SK-N-SH treated with all-trans-retinoic acid at 6 μM for 48 hours (cell line): ENCODE measurements at regions not wholly inside any gene's neighbourhood (a gene's known extent, or its start where the extent isn't known, plus 50 kb on each side); places are given as distances from the start of the nearest gene placed in this dataset.

Source experiments
- ATAC-seq: fragments of 200-7000 bp; cut with Tn5 transposase; 3 replicates; pipeline ENCODE4 v1.9.1; 2020; ENCODE audit warnings: mild to moderate bottlenecking, moderate library complexity
- ARNTL ChIP-seq: fragments of 450-650 bp; formaldehyde crosslinking; IDR thresholded peaks from 2 replicates; pipeline ENCODE4 v1.5.0; 2020; ENCODE audit warnings: low read depth, mild to moderate bottlenecking, moderate library complexity, borderline replicate concordance
- BACH2 ChIP-seq: fragments of 250-450 bp; sonication (Bioruptor Pico); IDR thresholded peaks from 2 replicates; pipeline ENCODE4 v1.9.0; 2021; ENCODE audit warnings: mild to moderate bottlenecking, borderline replicate concordance
- CREB5 ChIP-seq: fragments of 250-450 bp; sonication (Bioruptor Pico); IDR thresholded peaks from 2 replicates; pipeline ENCODE4 v1.5.1; 2020; ENCODE audit warnings: low read depth, mild to moderate bottlenecking, moderate library complexity
- CSDC2 ChIP-seq: fragments of 250-450 bp; sonication (Bioruptor Pico); IDR thresholded peaks from 2 replicates; pipeline ENCODE4 v1.5.0; 2020; ENCODE audit warnings: mild to moderate bottlenecking, moderate library complexity
- CSRNP3 ChIP-seq: fragments of 250-450 bp; sonication (Bioruptor Pico); IDR thresholded peaks from 2 replicates; pipeline ENCODE4 v1.5.1; 2021; ENCODE audit warnings: mild to moderate bottlenecking, moderate library complexity
- ESRRG ChIP-seq: fragments of 250-450 bp; sonication (Bioruptor Pico); IDR thresholded peaks from 2 replicates; pipeline ENCODE4 v1.6.1; 2021; ENCODE audit warnings: mild to moderate bottlenecking
- GLIS3 ChIP-seq: fragments of 250-450 bp; sonication (Bioruptor Pico); IDR thresholded peaks from 2 replicates; pipeline ENCODE4 v1.5.0; 2020; ENCODE audit warnings: mild to moderate bottlenecking, moderate library complexity
- ISL1 ChIP-seq: fragments of 250-450 bp; sonication (Bioruptor Pico); IDR thresholded peaks from 2 replicates; pipeline ENCODE4 v2.1.2; 2022; ENCODE audit warnings: mild to moderate bottlenecking, moderate library complexity
- OSR1 ChIP-seq: fragments of 250-450 bp; sonication (Bioruptor Pico); IDR thresholded peaks from 2 replicates; pipeline ENCODE4 v1.8.0; 2022; ENCODE audit warnings: moderate library complexity, mild to moderate bottlenecking, inconsistent platforms
- PATZ1 ChIP-seq: fragments of 250-450 bp; sonication (Bioruptor Pico); IDR thresholded peaks from 2 replicates; pipeline ENCODE4 v1.8.0; 2020; ENCODE audit warnings: mild to moderate bottlenecking, moderate library complexity, borderline replicate concordance
- PPARA ChIP-seq: fragments of 250-450 bp; sonication (Bioruptor Pico); IDR thresholded peaks from 2 replicates; pipeline ENCODE4 v1.5.0; 2020; ENCODE audit warnings: mild to moderate bottlenecking, borderline replicate concordance
- RARB ChIP-seq: fragments of 250-450 bp; sonication (Bioruptor Pico); IDR thresholded peaks from 2 replicates; pipeline ENCODE4 v1.8.0; 2021; ENCODE audit warnings: mild to moderate bottlenecking, moderate library complexity
- SNAI2 ChIP-seq: fragments of 250-450 bp; sonication (Bioruptor Pico); IDR thresholded peaks from 2 replicates; pipeline ENCODE4 v1.5.0; 2020; ENCODE audit warnings: mild to moderate bottlenecking, moderate library complexity
- TCF4 ChIP-seq: fragments of 250-450 bp; sonication (Bioruptor Pico); IDR thresholded peaks from 2 replicates; pipeline ENCODE4 v1.8.0; 2021; ENCODE audit warnings: mild to moderate bottlenecking, moderate library complexity, borderline replicate concordance
- TOX ChIP-seq: fragments of 250-450 bp; sonication (Bioruptor Pico); IDR thresholded peaks from 2 replicates; pipeline ENCODE4 v1.8.0; 2021; ENCODE audit warnings: mild to moderate bottlenecking, moderate library complexity, borderline replicate concordance
- TSHZ2 ChIP-seq: fragments of 250-450 bp; sonication (Bioruptor Pico); IDR thresholded peaks from 2 replicates; pipeline ENCODE4 v1.5.0; 2020; ENCODE audit warnings: mild to moderate bottlenecking, moderate library complexity
- ZC3H10 ChIP-seq: fragments of 250-450 bp; sonication (Bioruptor Pico); IDR thresholded peaks from 2 replicates; pipeline ENCODE4 v1.5.1; 2021; ENCODE audit warnings: mild to moderate bottlenecking, moderate library complexity
- ZFP3 ChIP-seq: fragments of 250-450 bp; sonication (Bioruptor Pico); IDR thresholded peaks from 2 replicates; pipeline ENCODE4 v1.5.0; 2020; ENCODE audit warnings: mild to moderate bottlenecking, moderate library complexity
- ZFP30 ChIP-seq: fragments of 450-650 bp; formaldehyde crosslinking; IDR thresholded peaks from 2 replicates; pipeline ENCODE4 v1.5.0; 2022; ENCODE audit warnings: mild to moderate bottlenecking, moderate library complexity
- ZNF565 ChIP-seq: fragments of 450-650 bp; formaldehyde crosslinking; conservative IDR thresholded peaks from 2 replicates; pipeline ENCODE4 v1.5.0; 2020; ENCODE audit warnings: low read depth, mild to moderate bottlenecking, moderate library complexity
- ZNF70 ChIP-seq: fragments of 450-650 bp; formaldehyde crosslinking; IDR thresholded peaks from 2 replicates; pipeline ENCODE4 v1.5.0; 2020; ENCODE audit warnings: mild to moderate bottlenecking, moderate library complexity
- ZNF8 ChIP-seq: fragments of 450-650 bp; formaldehyde crosslinking; IDR thresholded peaks from 2 replicates; pipeline ENCODE4 v1.5.0; 2020; ENCODE audit warnings: mild to moderate bottlenecking, moderate library complexity

GRCh38 chr5:20648981-20649380, 661.0 kb upstream of the CDH18 start:
- TF ChIP-seq ARNTL (CRISPR knock-in tag) = no peak
- TF ChIP-seq TOX (CRISPR knock-in tag) = no peak
- no peak for TF ChIP-seq CSRNP3 (CRISPR knock-in tag)
- TF ChIP-seq PPARA (CRISPR knock-in tag) = no peak
- no peak for TF ChIP-seq OSR1 (CRISPR knock-in tag)
- TF ChIP-seq ZFP3 = no peak
- no peak for TF ChIP-seq CSDC2
- TF ChIP-seq ZNF565 (CRISPR knock-in tag) = no peak
- no peak for TF ChIP-seq PATZ1
- TF ChIP-seq ZC3H10 = no peak
- no peak for TF ChIP-seq GLIS3 (CRISPR knock-in tag)
- no peak for ATAC-seq

GRCh38 chr5:20636686-20637085, 648.7 kb upstream of the CDH18 start:
- ATAC-seq = no peak
- TF ChIP-seq ARNTL (CRISPR knock-in tag) = no peak

- ATAC-seq = no peak
- TF ChIP-seq OSR1 (CRISPR knock-in tag) (no peak), TCF4 (CRISPR knock-in tag) (no peak), ZNF8 (no peak), ISL1 (CRISPR knock-in tag) (no peak), TOX (CRISPR knock-in tag) (no peak), SNAI2 (CRISPR knock-in tag) (no peak), ESRRG (no peak), ZFP3 (no peak), ZC3H10 (no peak), ZNF565 (CRISPR knock-in tag) (no peak), BACH2 (CRISPR knock-in tag) (no peak)
Measured at GRCh38 chr5:20619591-20619990, 631.6 kb upstream of the CDH18 start.

- TF ChIP-seq ZC3H10 = no peak
- TF ChIP-seq PPARA (CRISPR knock-in tag) = no peak
- no peak for TF ChIP-seq PATZ1
- no peak for TF ChIP-seq ZFP3
- no peak for TF ChIP-seq SNAI2 (CRISPR knock-in tag)
- TF ChIP-seq BACH2 (CRISPR knock-in tag) = no peak
- TF ChIP-seq CREB5 (CRISPR knock-in tag) = no peak
- no peak for TF ChIP-seq ZNF70 (CRISPR knock-in tag)
- TF ChIP-seq TCF4 (CRISPR knock-in tag) = no peak
- TF ChIP-seq TSHZ2 = no peak
- no peak for TF ChIP-seq GLIS3 (CRISPR knock-in tag)
- no peak for TF ChIP-seq ZNF8
- TF ChIP-seq ISL1 (CRISPR knock-in tag) = no peak
- no peak for TF ChIP-seq ZNF565 (CRISPR knock-in tag)
- TF ChIP-seq RARB (CRISPR knock-in tag) = no peak
- TF ChIP-seq ZFP30 = no peak
- no peak for ATAC-seq
Measured at GRCh38 chr5:20618340-20618739, 630.3 kb upstream of the CDH18 start.
